IMR-90 (cell line): ENCODE measurements at regions not wholly inside any gene's neighbourhood (a gene's known extent, or its start where the extent isn't known, plus 50 kb on each side); places are given as distances from the start of the nearest gene placed in this dataset.

Source experiments
- ATAC-seq: fragments of 200-7000 bp; cut with Tn5 transposase; 2 replicates; pipeline ENCODE4 v1.9.1; 2020; ENCODE audit warnings: low read depth, mild to moderate bottlenecking, moderate library complexity
- BruUV-seq: library from RNA; stranded (reverse); fragments of 400-500 nt; replicated peaks from 2 replicates; lab custom pipeline; 2021; lab: Mats Ljungman, UMichigan
- CTCF ChIA-PET: fragments of 300-600 bp; formaldehyde crosslinking; extraction: SDS; loops from one replicate; lab custom pipeline; 2021; ENCODE audit warnings: antibody characterized with exemption; lab: Yijun Ruan, JAX
- POLR2A ChIA-PET: fragments of 300-600 bp; sonication (Branson Sonifier 250); formaldehyde crosslinking; loops from one replicate; lab custom pipeline; 2022; ENCODE audit warnings: antibody characterized with exemption; ENCODE audit not compliant: unreplicated experiment; lab: Charles Lee
- DNase-seq: peaks from one replicate; pipeline ENCODE4 v3.0.0; 2013
- H2AFZ ChIP-seq: replicated peaks from 2 replicates; pipeline ENCODE3; 2013; ENCODE audit warnings: low read length, mild to moderate bottlenecking; ENCODE audit not compliant: poor library complexity
- H2AK5ac ChIP-seq: 2 replicates; pipeline ENCODE4 v1.6.1; 2013; ENCODE audit warnings: low read depth, low read length, inconsistent platforms
- H2AK9ac ChIP-seq: replicated peaks from 2 replicates; pipeline ENCODE3; 2013; ENCODE audit warnings: mild to moderate bottlenecking, low read depth, low read length, moderate library complexity; ENCODE audit not compliant: poor library complexity
- H2BK120ac ChIP-seq: 2 replicates; pipeline ENCODE4 v1.6.1; 2013; ENCODE audit warnings: low read depth, low read length, inconsistent platforms
- H2BK15ac ChIP-seq: 3 replicates; pipeline ENCODE4 v1.6.1; 2013; ENCODE audit warnings: low read depth, low read length, inconsistent platforms
- H2BK20ac ChIP-seq: 2 replicates; pipeline ENCODE4 v1.6.1; 2013; ENCODE audit warnings: low read depth, mild to moderate bottlenecking, inconsistent platforms, low read length, moderate library complexity
- H2BK5ac ChIP-seq: 2 replicates; pipeline ENCODE4 v1.6.1; 2013; ENCODE audit warnings: mild to moderate bottlenecking, low read depth, low read length, inconsistent platforms; ENCODE audit not compliant: poor library complexity, severe bottlenecking
- H3K14ac ChIP-seq: replicated peaks from 2 replicates; pipeline ENCODE4 v1.6.1; 2013; ENCODE audit warnings: low read depth, low read length, inconsistent platforms
- H3K18ac ChIP-seq: 2 replicates; pipeline ENCODE4 v1.6.1; 2013; ENCODE audit warnings: low read depth, low read length, control low read depth
- H3K23ac ChIP-seq: 2 replicates; pipeline ENCODE4 v1.6.1; 2013; ENCODE audit warnings: low read depth, low read length, inconsistent platforms
- H3K27ac ChIP-seq: 2 replicates; pipeline ENCODE4 v1.5.1; 2013; ENCODE audit warnings: mild to moderate bottlenecking, control low read depth, low read length; ENCODE audit not compliant: insufficient read depth
- H3K27me3 ChIP-seq: 2 replicates; pipeline ENCODE4 v1.6.1; 2013; ENCODE audit warnings: low read length; ENCODE audit not compliant: control insufficient read depth, insufficient read depth
- H3K36me3 ChIP-seq: 2 replicates; pipeline ENCODE4 v1.6.1; 2013; ENCODE audit warnings: low read length, mixed read lengths; ENCODE audit not compliant: control insufficient read depth, insufficient read depth
- H3K4ac ChIP-seq: 2 replicates; pipeline ENCODE4 v1.6.1; 2013; ENCODE audit warnings: low read depth, low read length, inconsistent platforms
- H3K4me1 ChIP-seq: 2 replicates; pipeline ENCODE4 v1.6.1; 2013; ENCODE audit warnings: low read length, mixed read lengths; ENCODE audit not compliant: control insufficient read depth, insufficient read depth
- H3K4me2 ChIP-seq: 2 replicates; pipeline ENCODE4 v1.6.1; 2013; ENCODE audit warnings: low read depth, mild to moderate bottlenecking, control low read depth, low read length, moderate library complexity
- H3K4me3 ChIP-seq: 2 replicates; pipeline ENCODE4 v1.5.1; 2013; ENCODE audit warnings: low read depth, mild to moderate bottlenecking, control low read depth, low read length, moderate library complexity; ENCODE audit not compliant: insufficient read depth
- H3K56ac ChIP-seq: 2 replicates; pipeline ENCODE4 v1.6.1; 2013; ENCODE audit warnings: low read length, inconsistent platforms; ENCODE audit not compliant: insufficient read depth; ENCODE audit errors: extremely low read depth
- H3K79me1 ChIP-seq, 2 experiments: 2 replicates each; pipeline ENCODE4 v1.6.1; 2013; ENCODE audit warnings: low read length in 2 of 2, inconsistent platforms in 1 of 2, low read depth in 1 of 2
- H3K9ac ChIP-seq: 2 replicates; pipeline ENCODE4 v1.6.1; 2013; ENCODE audit warnings: low read depth, low read length, control low read depth
- H3K9me1 ChIP-seq: 2 replicates; pipeline ENCODE4 v1.6.1; 2013; ENCODE audit warnings: low read length, inconsistent platforms; ENCODE audit not compliant: insufficient read depth
- H3K9me3 ChIP-seq: 2 replicates; pipeline ENCODE4 v1.6.1; 2013; ENCODE audit warnings: low read length; ENCODE audit not compliant: control insufficient read depth, insufficient read depth
- H4K20me1 ChIP-seq: 2 replicates; pipeline ENCODE4 v1.6.1; 2013; ENCODE audit warnings: low read length, inconsistent platforms; ENCODE audit not compliant: insufficient read depth
- H4K5ac ChIP-seq: 2 replicates; pipeline ENCODE4 v1.6.1; 2013; ENCODE audit warnings: mild to moderate bottlenecking, low read depth, low read length, control low read depth
- H4K8ac ChIP-seq, 2 experiments: 2 replicates each; pipeline ENCODE4 v1.6.1; 2013; ENCODE audit warnings: low read depth in 2 of 2, low read length in 2 of 2, control low read depth in 1 of 2, inconsistent platforms in 1 of 2
- H4K91ac ChIP-seq: 2 replicates; pipeline ENCODE4 v1.6.1; 2013; ENCODE audit warnings: low read depth, low read length, inconsistent platforms; ENCODE audit not compliant: insufficient read depth
- MAFK ChIP-seq: IDR thresholded peaks from 2 replicates; pipeline ENCODE4 v1.6.1; 2012; ENCODE audit warnings: low read depth, low read length, improper control_type of control experiment
- RAD21 ChIP-seq: IDR thresholded peaks from 2 replicates; pipeline ENCODE4 v1.6.1; 2012; ENCODE audit warnings: low read length, improper control_type of control experiment
- WGBS, 2 experiments: methylation state at CpG; one replicate each; pipeline versions ENCODE4 v1.1.5 to v1.1.7; 2013; ENCODE audit warnings: missing lambda C conversion rate in 2 of 2; ENCODE audit not compliant: insufficient read length in 1 of 2; ENCODE audit errors: extremely low coverage in 2 of 2; 5-methylcytosine and 5-hydroxymethylcytosine counted together
- dilution Hi-C: fragments of 300-500 bp; cut with HindIII; formaldehyde crosslinking; loops from one replicate; pipeline ENCODE4 v1.14.3; 2018; ENCODE audit warnings: low sequenced_read_pairs; ENCODE audit not compliant: unreplicated experiment
- in situ Hi-C: fragments of 300-500 bp; cut with MboI; formaldehyde crosslinking; loops from 3 replicates; pipeline ENCODE4 v1.14.3; 2019; ENCODE audit warnings: low sequenced_read_pairs, inconsistent platforms, mixed read lengths
- intact Hi-C: fragments of 100-400 bp; cut with micrococcal nuclease; formaldehyde crosslinking; loops from 2 replicates; pipeline ENCODE4 v1.10.0; 2022

- Histone ChIP-seq H3K36me3 (no peaks in the 10 kb centered on the region), H3K18ac (no peak overlapping the region), H3K4ac (no peak overlapping the region), H3K4me3 (no peak overlapping the region), H3K23ac (no peak overlapping the region), H2BK15ac (no peak overlapping the region), H3K4me2 (no peak overlapping the region), H2AK9ac (no peak overlapping the region), H2BK120ac (no peak overlapping the region), H3K9me3 (peaks cover 8% of the 10 kb centered on the region), H4K91ac (no peak overlapping the region), H3K14ac (no peak overlapping the region), H2BK20ac (no peak overlapping the region), H4K20me1 (no peaks in the 10 kb centered on the region), H4K8ac (no peak overlapping the region), H2AFZ (no peak overlapping the region), H4K5ac (no peak overlapping the region), H3K27ac (no peak overlapping the region), H3K9me1 (no peaks in the 10 kb centered on the region), H2AK5ac (no peak overlapping the region), H3K79me1 (no peaks in the 10 kb centered on the region), H3K4me1 (no peaks in the 10 kb centered on the region), H3K9ac (no peak overlapping the region), H3K56ac (no peak overlapping the region), H2BK5ac (no peak overlapping the region), H3K27me3 (no peaks in the 10 kb centered on the region)
- in situ Hi-C loops, result no loop called here
- DNase-seq, result no peak
- WGBS, 2 experiments, result no CpG with 5 or more reads among the region's 2 CpGs
- POLR2A ChIA-PET, result no interaction called here
- TF ChIP-seq MAFK (0 out of 2 replicates have a peak, but pooled peaks have one; percentile 20), RAD21 (no peak)
- CTCF ChIA-PET, result no interaction called here
- BruUV-seq, result no TSS peak
- dilution Hi-C loops, result no loop called here
- ATAC-seq, result no peak
- intact Hi-C loops, result no loop called here
These were observed 617.4 kb upstream of the STXBP6 start for GRCh38 chr14:25667387-25667786.
